ENCODE measurements at regions not wholly inside any gene's neighbourhood (a gene's known extent, or its start where the extent isn't known, plus 50 kb on each side); places are given as distances from the start of the nearest gene placed in this dataset.
"Not testable (repeated sequence)": the region's sequence is repeated elsewhere in the genome, so short reads cannot be mapped to it uniquely, and the experiment has no call there.

- not testable (repeated sequence) for DNase-seq (ENCODE audit: low read depth)
Observed at GRCh38 chr1:157254183-157254582, 116.0 kb upstream of the ETV3 start.

- no peak for DNase-seq (ENCODE audit: low read depth)
Observed at GRCh38 chr1:157252473-157252872, 114.3 kb upstream of the ETV3 start.

DNA sequence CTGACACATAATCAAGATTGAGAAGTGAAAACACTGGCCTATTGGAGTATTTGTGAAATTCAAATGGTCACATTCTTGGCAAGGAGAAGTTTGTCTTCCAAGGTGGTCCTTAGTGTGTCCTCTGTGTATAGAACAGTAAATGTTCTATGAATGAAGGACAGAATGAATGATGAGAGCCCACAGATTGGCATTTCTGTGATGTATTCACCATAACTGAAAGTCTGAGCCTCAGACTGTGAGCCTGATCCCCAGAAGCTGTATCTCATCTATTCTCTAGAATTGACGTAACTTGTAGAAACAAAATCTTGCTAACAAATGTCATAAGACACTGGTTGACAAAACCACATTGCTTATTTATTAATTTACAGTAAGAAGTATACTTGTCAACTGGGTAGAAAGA, 111.5 kb upstream of the ETV3 start:
- DNase-seq (ENCODE audit: low read depth) = no peak

- DNase-seq (ENCODE audit: low read depth) = no peak
Observed at GRCh38 chr1:157249326-157249725, 111.1 kb upstream of the ETV3 start.

- DNase-seq (ENCODE audit: low read depth) = not testable (repeated sequence)
Observed at GRCh38 chr1:157247764-157248049, 109.5 kb upstream of the ETV3 start.

DNA sequence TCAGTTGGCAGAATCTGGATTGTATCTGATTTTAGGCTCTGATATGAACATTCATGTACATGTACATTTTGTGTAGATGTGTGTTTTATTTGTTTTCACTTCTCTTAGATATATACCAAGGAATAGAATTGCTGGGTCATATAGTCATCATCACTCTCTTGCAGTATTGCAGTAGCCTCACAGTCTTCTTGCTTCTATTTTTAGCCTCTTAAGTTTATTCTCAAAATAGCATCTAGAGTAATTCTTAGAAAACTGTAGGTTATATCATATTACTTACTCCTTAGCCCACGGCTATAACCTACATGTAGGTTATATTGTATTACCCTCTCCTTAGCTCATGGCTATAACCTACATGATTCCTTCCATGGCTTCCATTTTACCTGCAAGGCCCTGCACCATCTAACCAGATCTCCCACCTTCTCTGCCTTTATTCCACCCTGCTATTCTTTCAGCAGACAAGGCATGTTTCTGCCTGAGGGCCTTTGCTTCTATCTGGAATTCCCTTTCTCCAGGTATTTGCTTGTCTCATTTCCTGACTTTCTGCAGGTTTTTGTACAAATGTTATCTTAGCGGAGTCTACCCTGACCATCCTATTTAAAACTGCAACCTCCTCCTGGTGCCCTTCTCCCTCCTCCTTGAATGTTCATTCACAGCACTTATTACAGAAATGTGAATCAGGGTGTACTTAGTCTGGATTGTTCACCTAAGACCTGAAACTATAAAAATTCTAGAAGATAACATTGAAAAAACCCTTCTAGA, 109.0 kb upstream of the ETV3 start:
- no peak for DNase-seq (ENCODE audit: low read depth)

DNA sequence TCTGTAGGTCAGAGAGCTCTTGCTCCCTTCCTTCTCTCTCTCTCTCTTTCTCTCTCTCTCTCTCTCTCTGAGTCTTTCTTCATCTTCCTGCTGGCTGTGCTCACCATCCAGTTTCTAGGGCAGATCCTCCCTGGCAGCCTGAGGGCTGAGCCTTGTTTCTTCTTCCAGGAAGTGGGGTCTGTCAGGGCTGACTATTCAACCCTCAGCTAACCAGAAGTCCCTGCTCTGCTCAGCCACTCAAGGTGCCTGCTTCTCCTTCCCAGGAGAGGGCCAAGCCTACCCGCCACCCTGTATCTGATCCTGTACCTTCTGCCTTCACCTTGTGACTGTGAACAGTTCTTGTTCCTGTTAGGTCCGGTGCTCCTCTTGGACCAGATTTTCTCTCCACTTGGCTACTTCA, 107.6 kb upstream of the ETV3 start:
- DNase-seq (ENCODE audit: low read depth) = no peak

DNA sequence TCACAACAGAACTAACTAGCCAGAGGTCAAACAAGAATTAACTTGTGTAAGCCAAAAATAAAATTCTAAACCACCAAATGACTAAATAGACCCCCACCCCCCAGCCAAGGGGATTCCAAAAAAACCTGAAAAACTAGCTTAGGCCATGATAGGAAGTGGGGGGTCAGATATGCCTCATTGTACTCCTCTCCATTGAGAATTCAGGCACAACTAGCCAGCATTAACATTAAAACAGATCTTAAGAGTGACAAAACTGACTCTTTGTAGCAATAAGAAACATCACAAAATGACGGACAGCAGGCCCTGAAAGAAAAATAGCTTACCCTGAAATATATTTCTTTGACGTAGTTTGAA, 103.0 kb upstream of the ETV3 start:
- DNase-seq (ENCODE audit: low read depth) = no peak

DNA sequence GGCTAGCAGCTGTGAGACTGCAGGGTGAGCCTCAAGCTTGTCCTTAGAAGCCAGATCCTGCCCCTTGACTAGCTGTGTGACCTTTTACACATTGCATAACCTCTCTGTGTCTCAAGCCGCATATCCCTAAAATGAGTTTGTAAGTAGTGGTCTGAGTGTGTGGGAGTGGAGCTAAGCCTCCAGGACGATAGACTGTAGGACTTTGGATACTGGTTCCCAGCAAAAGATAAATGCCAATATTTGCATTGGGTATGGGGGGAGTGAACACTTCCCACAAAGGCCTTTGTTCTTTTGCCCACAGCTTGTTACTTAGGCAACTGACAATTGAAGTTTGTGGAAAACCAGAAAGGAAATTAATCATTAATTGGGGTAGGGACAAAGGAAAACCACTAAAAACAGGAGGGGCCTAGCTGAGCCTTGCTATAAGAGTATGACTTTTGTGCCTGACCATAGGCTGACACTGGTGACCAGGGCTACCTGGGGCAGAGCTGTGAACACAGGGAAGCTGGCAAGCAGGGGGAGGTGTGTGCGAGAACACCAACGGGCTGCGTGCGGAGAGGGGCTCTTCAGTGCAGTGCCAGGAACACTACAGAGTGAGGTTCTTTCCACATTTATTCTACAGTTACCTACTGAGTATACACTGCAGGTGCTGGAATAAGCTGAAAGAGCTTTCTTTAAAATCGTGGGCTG, 102.4 kb upstream of the ETV3 start:
- DNase-seq (ENCODE audit: low read depth) = no peak

GRCh38 chr1:157239936-157240335, 101.7 kb upstream of the ETV3 start:
- DNase-seq (ENCODE audit: low read depth) = no peak

- no peak for DNase-seq (ENCODE audit: low read depth)
Observed at GRCh38 chr1:157238585-157238984, 100.4 kb upstream of the ETV3 start.

- no peak for DNase-seq (ENCODE audit: low read depth)
Observed at GRCh38 chr1:157237981-157238380, 99.8 kb upstream of the ETV3 start.

DNA sequence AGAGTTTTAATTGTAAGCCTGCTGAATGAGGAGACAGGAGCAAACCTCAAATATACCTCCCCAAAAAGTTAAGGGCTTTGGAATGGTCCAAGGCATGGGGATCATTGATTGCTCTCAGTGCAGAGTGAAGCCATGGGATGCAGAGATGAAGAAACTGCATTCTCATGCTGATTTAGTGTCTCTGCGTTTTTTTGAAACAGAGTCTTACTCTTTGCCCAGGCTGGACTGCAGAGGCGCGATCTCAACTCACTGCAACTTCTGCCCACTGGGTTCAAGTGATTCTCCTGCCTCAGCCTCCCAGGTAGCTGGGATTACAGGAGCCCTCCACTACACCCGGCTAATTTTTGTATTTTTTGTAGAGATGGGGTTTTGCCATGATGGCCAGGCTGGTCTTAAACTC, 99.3 kb upstream of the ETV3 start:
- no peak for DNase-seq (ENCODE audit: low read depth)

DNA sequence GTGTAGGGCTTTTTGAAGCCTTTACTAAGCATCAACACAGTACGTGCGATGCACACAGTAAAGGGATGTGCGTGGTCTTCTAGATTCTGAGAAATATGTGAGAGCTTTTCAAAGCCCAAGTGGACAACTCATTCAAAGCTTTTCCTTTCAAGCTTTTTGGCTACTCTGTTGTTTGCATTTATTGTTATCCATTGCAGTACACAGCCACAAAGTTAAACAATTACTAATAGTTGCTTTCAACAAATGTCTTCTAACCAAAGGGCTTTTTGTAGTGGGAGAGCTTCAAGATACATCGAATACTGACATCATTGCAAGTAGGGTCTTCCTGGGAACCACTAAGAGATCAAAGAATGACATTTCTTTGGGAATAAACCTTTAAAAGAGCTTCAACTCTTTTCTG, 97.9 kb upstream of the ETV3 start:
- no peak for DNase-seq (ENCODE audit: low read depth)

DNA sequence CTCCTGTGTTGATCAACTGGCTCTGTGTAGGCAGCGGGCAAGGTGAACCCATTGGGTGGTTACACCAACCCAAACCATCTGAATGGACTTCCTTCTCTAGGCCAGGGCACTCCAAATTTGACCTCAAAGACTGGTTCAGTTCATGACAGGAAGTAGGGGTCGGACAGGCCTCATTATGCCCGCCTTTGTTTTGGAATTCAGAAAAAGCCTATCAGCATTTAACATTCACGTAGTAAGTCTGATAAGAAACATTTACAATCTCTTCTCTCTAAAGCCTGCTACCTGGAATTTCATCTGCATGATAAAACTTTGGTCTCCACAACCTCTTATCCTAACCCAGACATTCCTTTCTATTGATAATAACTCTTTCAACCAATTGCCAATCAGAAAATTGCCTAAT, 97.1 kb upstream of the ETV3 start:
- DNase-seq (ENCODE audit: low read depth) = no peak

DNA sequence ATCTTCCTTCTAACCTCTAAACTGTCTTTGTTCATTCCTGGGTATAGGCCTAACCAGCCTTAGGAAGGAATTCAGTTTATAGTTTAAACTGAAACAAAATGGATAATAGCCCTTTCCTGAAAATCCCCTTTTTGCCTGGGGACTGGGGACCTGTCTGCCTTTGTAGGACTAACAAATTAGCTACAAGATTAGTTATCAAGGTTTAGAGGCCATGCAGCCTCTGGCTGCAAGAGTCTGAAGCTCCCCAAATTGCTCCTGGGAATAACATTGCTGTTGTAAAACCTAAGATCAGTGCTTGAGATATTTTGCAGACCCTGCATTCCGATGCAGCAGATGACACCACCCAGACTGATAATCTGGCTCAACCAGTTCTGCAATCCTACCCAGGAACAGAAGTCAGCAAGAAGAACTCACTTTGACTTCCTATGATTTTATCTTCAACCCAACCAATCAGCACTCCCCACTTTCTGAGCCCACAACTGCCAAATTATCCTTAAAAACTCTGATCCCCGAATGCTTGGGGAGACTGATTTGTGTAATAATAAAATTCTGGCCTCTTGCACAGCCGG, 96.6 kb upstream of the ETV3 start:
- DNase-seq (ENCODE audit: low read depth) = no peak

- no peak for DNase-seq (ENCODE audit: low read depth)
Observed at GRCh38 chr1:157233131-157233530, 94.9 kb upstream of the ETV3 start.

- DNase-seq (ENCODE audit: low read depth) = no peak
Observed at GRCh38 chr1:157231846-157232525, 93.8 kb upstream of the ETV3 start.

- DNase-seq (ENCODE audit: low read depth) = no peak
Observed at GRCh38 chr1:157230500-157230899, 92.3 kb upstream of the ETV3 start.

GRCh38 chr1:157227700-157228099, 89.5 kb upstream of the ETV3 start:
- DNase-seq (ENCODE audit: low read depth) = no peak

GRCh38 chr1:157226739-157227138, 88.5 kb upstream of the ETV3 start:
- no peak for DNase-seq (ENCODE audit: low read depth)

DNA sequence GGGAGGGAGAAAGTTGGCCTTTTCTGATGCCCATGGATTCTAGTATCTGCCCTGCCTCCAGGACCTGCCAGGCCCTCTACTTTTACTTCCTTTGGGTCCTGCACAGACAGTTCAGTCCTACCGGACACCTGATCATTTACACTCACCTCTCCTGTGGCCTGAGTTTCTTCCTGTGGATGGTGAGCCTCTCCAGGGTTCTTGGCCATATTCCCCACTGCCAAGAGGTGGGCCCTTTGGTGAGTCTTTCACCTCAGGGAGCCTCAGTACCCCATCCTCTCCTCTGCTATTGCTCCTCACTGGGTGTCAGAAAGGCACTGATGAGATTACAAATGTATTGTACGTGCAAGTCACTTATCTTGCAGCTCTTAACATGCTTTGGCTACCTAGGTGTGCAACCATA, 81.4 kb upstream of the ETV3 start:
- DNase-seq (ENCODE audit: low read depth) = no peak

DNA sequence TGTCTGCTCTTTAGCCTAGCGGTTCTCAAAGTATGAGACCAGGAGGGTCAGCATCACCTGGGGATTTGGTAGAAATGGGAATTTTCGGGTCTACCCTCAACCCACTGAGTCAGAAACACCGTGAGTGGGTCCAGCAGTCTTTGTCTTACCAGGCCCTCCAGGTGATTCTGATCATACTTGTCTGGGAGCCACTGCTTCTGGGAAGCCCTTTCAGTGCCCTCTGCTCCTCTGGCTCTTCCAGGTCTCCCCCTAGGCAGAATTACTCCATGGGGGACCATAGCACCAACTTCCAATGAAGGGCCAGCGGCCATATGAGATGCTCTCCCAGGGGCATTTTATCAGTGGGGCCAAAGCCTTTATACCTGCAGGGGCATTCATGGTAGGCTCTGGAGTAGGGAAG, 81.0 kb upstream of the ETV3 start:
- DNase-seq (ENCODE audit: low read depth) = no peak

All from EH (cell line).